OCI-LY1 (cell line): ENCODE measurements at regions not wholly inside any gene's neighbourhood (a gene's known extent, or its start where the extent isn't known, plus 50 kb on each side); places are given as distances from the start of the nearest gene placed in this dataset.

Source experiments
- H2AFZ ChIP-seq: fragments of 200-600 bp; sonication (generic), shearing (Covaris generic); 2 replicates; pipeline ENCODE4 v1.6.0; 2014; ENCODE audit warnings: antibody characterized with exemption, mild to moderate bottlenecking, low read length
- H3F3A ChIP-seq: fragments of 200-600 bp; sonication (generic), shearing (Covaris generic); 2 replicates; pipeline ENCODE4 v1.6.0; 2014; ENCODE audit warnings: mild to moderate bottlenecking, antibody characterized with exemption, low read length, moderate library complexity; ENCODE audit not compliant: insufficient read depth
- H3K27ac ChIP-seq: fragments of 200-600 bp; sonication (generic); 2 replicates; pipeline ENCODE4 v1.5.1; 2014; ENCODE audit warnings: low read length, mixed run types, mild to moderate bottlenecking, low read depth; ENCODE audit not compliant: poor library complexity, severe bottlenecking
- H3K27me3 ChIP-seq: fragments of 200-600 bp; sonication (generic); 2 replicates; pipeline ENCODE4 v1.6.0; 2014; ENCODE audit warnings: antibody characterized with exemption, mild to moderate bottlenecking, low read length, moderate library complexity; ENCODE audit not compliant: insufficient read depth
- H3K36me3 ChIP-seq: fragments of 200-600 bp; sonication (generic); 2 replicates; pipeline ENCODE4 v1.6.1; 2014; ENCODE audit warnings: mild to moderate bottlenecking, antibody characterized with exemption, low read length, moderate library complexity, mixed read lengths; ENCODE audit not compliant: insufficient read depth
- H3K4me1 ChIP-seq: fragments of 200-600 bp; sonication (generic); 2 replicates; pipeline ENCODE4 v1.5.1; 2014; ENCODE audit warnings: mild to moderate bottlenecking, low read length, moderate library complexity; ENCODE audit not compliant: insufficient read depth, severe bottlenecking
- H3K4me2 ChIP-seq: fragments of 200-600 bp; sonication (generic), shearing (Covaris generic); 2 replicates; pipeline ENCODE4 v1.6.1; 2014; ENCODE audit warnings: low read length
- H3K4me3 ChIP-seq: fragments of 200-600 bp; sonication (generic); 2 replicates; pipeline ENCODE4 v1.5.1; 2014; ENCODE audit warnings: low read length, low read depth, mild to moderate bottlenecking, mixed read lengths; ENCODE audit not compliant: poor library complexity, severe bottlenecking
- H3K79me2 ChIP-seq: fragments of 200-600 bp; shearing (Covaris generic); 2 replicates; pipeline ENCODE4 v1.6.1; 2016; ENCODE audit warnings: mixed run types, low read length, mixed read lengths; ENCODE audit not compliant: insufficient read depth
- H3K9ac ChIP-seq: fragments of 200-600 bp; sonication (generic), shearing (Covaris generic); 2 replicates; pipeline ENCODE4 v1.6.1; 2014; ENCODE audit warnings: mild to moderate bottlenecking, low read length, mixed read lengths
- H3K9me2 ChIP-seq: fragments of 200-600 bp; sonication (generic), shearing (Covaris generic); 2 replicates; pipeline ENCODE4 v1.6.1; 2014; ENCODE audit warnings: low read depth, mild to moderate bottlenecking, low read length, mixed read lengths
- H3K9me3 ChIP-seq: fragments of 200-600 bp; shearing (Covaris generic); 2 replicates; pipeline ENCODE4 v1.6.1; 2014; ENCODE audit warnings: low read length, mixed read lengths
- H4K20me1 ChIP-seq: fragments of 200-600 bp; sonication (generic), shearing (Covaris generic); 2 replicates; pipeline ENCODE4 v1.6.0; 2016; ENCODE audit warnings: mild to moderate bottlenecking, low read length; ENCODE audit not compliant: insufficient read depth
- CTCF ChIP-seq: fragments of 200-600 bp; sonication (generic), shearing (Covaris generic); IDR thresholded peaks from 2 replicates; pipeline ENCODE4 v1.5.1; 2017; ENCODE audit warnings: mild to moderate bottlenecking, antibody characterized with exemption, low read length, moderate library complexity, mixed read lengths
- EZH2 ChIP-seq: fragments of 200-600 bp; sonication (generic), shearing (Covaris generic); IDR thresholded peaks from 2 replicates; pipeline ENCODE4 v1.8.0; 2017; ENCODE audit warnings: borderline replicate concordance, mixed run types, mild to moderate bottlenecking, antibody characterized with exemption, low read length, moderate library complexity, mixed read lengths

DNA sequence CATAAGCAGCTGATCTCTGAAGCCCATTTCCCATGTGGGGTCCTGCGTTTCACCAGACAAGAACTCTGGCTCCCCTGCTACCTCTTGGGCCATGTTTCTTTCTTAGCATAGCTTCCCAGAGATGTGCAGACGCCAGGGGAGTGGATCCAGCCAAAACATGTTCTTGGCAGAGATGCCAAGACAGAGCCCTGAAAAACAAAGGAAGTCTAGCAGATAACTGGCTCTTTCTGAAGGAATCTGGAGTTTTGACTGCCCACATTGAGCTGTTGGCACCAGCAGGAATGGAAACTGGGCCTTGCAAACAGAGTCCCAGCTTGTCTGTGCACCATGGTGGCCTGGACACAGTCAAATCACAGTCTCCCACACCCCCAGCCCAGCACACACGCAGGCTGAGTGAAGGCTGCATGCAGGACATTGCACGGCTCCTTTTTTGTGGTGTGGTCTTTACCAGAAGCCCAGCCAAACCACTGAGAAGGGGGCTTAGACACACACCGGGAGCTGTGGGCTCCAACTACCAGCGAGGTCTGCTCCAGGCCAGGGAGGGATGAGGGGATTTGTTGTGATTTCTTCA, 114.7 kb downstream of the SNX18 start:
- Histone ChIP-seq H3K4me2 (no peak overlapping the region), H3K79me2 (no peaks in the 10 kb centered on the region), H3K4me3 (no peak overlapping the region), H3F3A (no peaks in the 10 kb centered on the region), H4K20me1 (no peaks in the 10 kb centered on the region), H3K27ac (no peak overlapping the region), H3K36me3 (no peaks in the 10 kb centered on the region), H2AFZ (no peak overlapping the region), H3K4me1 (no peaks in the 10 kb centered on the region), H3K9me3 (no peaks in the 10 kb centered on the region), H3K27me3 (no peaks in the 10 kb centered on the region), H3K9ac (no peak overlapping the region), H3K9me2 (no peaks in the 10 kb centered on the region)
- TF ChIP-seq EZH2 = no peak
- no peak for TF ChIP-seq CTCF

DNA sequence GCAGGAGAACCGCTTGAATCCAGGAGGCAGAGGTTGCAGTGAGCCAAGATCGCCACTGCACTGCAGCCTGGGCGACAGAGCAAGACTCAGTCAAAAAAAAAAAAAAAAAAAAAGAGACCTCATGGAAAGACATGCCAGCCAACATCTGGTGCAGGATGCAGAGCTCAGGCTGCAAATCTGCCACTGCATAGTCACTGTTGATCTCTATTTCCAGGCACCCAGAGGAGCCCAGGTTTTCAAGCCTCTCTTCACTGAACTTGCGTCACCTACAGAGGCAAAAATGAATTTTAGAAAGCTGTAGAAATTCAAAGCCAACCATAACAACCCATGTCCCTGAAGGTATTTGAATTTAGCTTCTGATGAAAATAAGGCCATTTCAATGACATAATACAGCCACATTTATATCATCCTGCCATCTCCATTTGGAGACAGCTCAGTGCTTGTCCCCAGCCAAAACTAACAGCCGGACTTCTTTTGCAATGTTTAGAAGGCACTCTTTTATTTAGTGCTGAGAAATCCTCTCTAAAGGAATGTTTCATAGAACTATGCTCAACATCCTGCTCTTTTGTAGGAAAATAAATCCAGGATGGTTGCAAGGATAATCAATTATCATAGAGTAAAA, 113.3 kb downstream of the SNX18 start:
- no peak overlapping the region for H2AFZ ChIP-seq
- no peaks in the 10 kb centered on the region for H3K36me3 ChIP-seq

GRCh38 chr5:54629115-54629514, 111.6 kb downstream of the SNX18 start:
- Histone ChIP-seq H3F3A (no peaks in the 10 kb centered on the region), H3K4me3 (no peak overlapping the region), H3K36me3 (no peaks in the 10 kb centered on the region), H4K20me1 (no peaks in the 10 kb centered on the region), H3K9ac (no peak overlapping the region), H2AFZ (no peak overlapping the region), H3K27me3 (no peaks in the 10 kb centered on the region), H3K4me1 (no peaks in the 10 kb centered on the region), H3K27ac (no peak overlapping the region), H3K9me3 (no peaks in the 10 kb centered on the region), H3K79me2 (no peaks in the 10 kb centered on the region), H3K9me2 (no peaks in the 10 kb centered on the region), H3K4me2 (no peak overlapping the region)
- no peak for TF ChIP-seq CTCF
- TF ChIP-seq EZH2 = no peak

More for the DNA sequence above, 113.3 kb downstream of the SNX18 start:
- H3K27ac ChIP-seq = no peak overlapping the region
- no peaks in the 10 kb centered on the region for H4K20me1 ChIP-seq
- no peaks in the 10 kb centered on the region for H3K79me2 ChIP-seq
- no peak overlapping the region for H3K4me3 ChIP-seq
- TF ChIP-seq CTCF = no peak
- TF ChIP-seq EZH2 = no peak
- H3K4me2 ChIP-seq = no peak overlapping the region
- no peaks in the 10 kb centered on the region for H3K27me3 ChIP-seq
- no peaks in the 10 kb centered on the region for H3K4me1 ChIP-seq
- H3K9me3 ChIP-seq = no peaks in the 10 kb centered on the region
- no peak overlapping the region for H3K9ac ChIP-seq
- no peaks in the 10 kb centered on the region for H3F3A ChIP-seq
- H3K9me2 ChIP-seq = no peaks in the 10 kb centered on the region
